ENCODE measurements at regions not wholly inside any gene's neighbourhood (a gene's known extent, or its start where the extent isn't known, plus 50 kb on each side); places are given as distances from the start of the nearest gene placed in this dataset.

- POLR2A ChIA-PET = no interaction called here
- BruUV-seq (replicated peaks) = no TSS peak
- intact Hi-C loops (cut with micrococcal nuclease) = no loop called here
These were observed 560.5 kb downstream of the MID1IP1 start for GRCh38 chrX:39361736-39362135.

GRCh38 chrX:39367416-39367815, 566.2 kb downstream of the MID1IP1 start:
- Histone ChIP-seq H3K9ac (ENCODE audit: low read length) (no peak overlapping the region), H3K27ac (ENCODE audit: low read depth, low read length) (no peak overlapping the region), H4K20me1 (ENCODE audit: insufficient read depth) (no peaks in the 10 kb centered on the region), H3K9me2 (ENCODE audit: insufficient read depth) (no peaks in the 10 kb centered on the region), H3K4me3 (replicated peaks in 1 of 2; ENCODE audit: low read depth in 1 of 2, low read length in 2 of 2) (no peak overlapping the region), H3K9me3 (ENCODE audit: control insufficient read depth in 1 of 2, insufficient read depth in 1 of 2, low read depth in 1 of 2, low read length in 2 of 2) (no peaks in the 10 kb centered on the region), H3K4me2 (ENCODE audit: low read length) (no peak overlapping the region), H2AFZ (ENCODE audit: low read depth, low read length, poor library complexity, severe bottlenecking) (no peak overlapping the region), H3K27me3 (ENCODE audit: insufficient read depth, low read length) (peaks cover 4% of the 10 kb centered on the region; the same call in 1 of the 2 replicates), H3K36me3 (ENCODE audit: control insufficient read depth in 1 of 2, insufficient read depth in 2 of 2, low read length in 2 of 2) (no peaks in the 10 kb centered on the region), H3K79me2 (ENCODE audit: insufficient read depth, low read length) (no peaks in the 10 kb centered on the region), H3K4me1 (ENCODE audit: control insufficient read depth in 1 of 2, insufficient read depth in 2 of 2, low read length in 2 of 2) (no peaks in the 10 kb centered on the region)
- RAD21 ChIA-PET (ENCODE audit: low non-redundant PET in 1 of 2, low total read pairs in 2 of 2, uncharacterized antibody in 2 of 2, unreplicated experiment in 2 of 2) = no interaction called here
- POLR2A ChIA-PET = no interaction called here
- intact Hi-C loops (cut with micrococcal nuclease) = no loop called here
- no TSS peak for BruUV-seq (replicated peaks)
- CTCF ChIA-PET = no interaction called here
- ATAC-seq (no peak), DNase-seq (ENCODE audit: low read depth, low spot score) (no peak)
- TF ChIP-seq ELF1 (IDR thresholded peaks at IDR 0.05; ENCODE audit: borderline replicate concordance, low read depth) = no peak
- no peak for TF ChIP-seq CBX3 (IDR thresholded peaks at IDR 0.05; ENCODE audit: low read depth)
- no peak for TF ChIP-seq JUND (IDR thresholded peaks at IDR 0.05)
- no peak for TF ChIP-seq ZBTB33 (IDR thresholded peaks at IDR 0.05; ENCODE audit: extremely low read depth, insufficient replicate concordance, low read length)
- no peak for TF ChIP-seq ZFX (IDR thresholded peaks at IDR 0.05)
- TF ChIP-seq RAD21 (IDR thresholded peaks at IDR 0.05; ENCODE audit: low read depth) = no peak
- TF ChIP-seq SRF (IDR thresholded peaks at IDR 0.05; ENCODE audit: low read depth) = no peak
- no peak for TF ChIP-seq ATF3 (IDR thresholded peaks at IDR 0.05)

More at GRCh38 chrX:39361736-39362135, 560.5 kb downstream of the MID1IP1 start:
- no peak for TF ChIP-seq SP1 (IDR thresholded peaks at IDR 0.05; ENCODE audit: low read depth)
- no peak for TF ChIP-seq POLR2AphosphoS5 (IDR thresholded peaks at IDR 0.05; ENCODE audit: low read depth, low read length)
- TF ChIP-seq ZNF274 (IDR thresholded peaks at IDR 0.05; ENCODE audit: low read depth, low read length) = no peak
- TF ChIP-seq ZBTB33 (IDR thresholded peaks at IDR 0.05; ENCODE audit: extremely low read depth, insufficient replicate concordance, low read length) = no peak
- no peak for TF ChIP-seq SIN3A (IDR thresholded peaks at IDR 0.05; ENCODE audit: low read depth)
- TF ChIP-seq YY1 (IDR thresholded peaks at IDR 0.05; ENCODE audit: extremely low read depth, insufficient replicate concordance, low read depth, low read length) = no peak
- no peak for TF ChIP-seq TCF7L2 (IDR thresholded peaks at IDR 0.05; ENCODE audit: borderline replicate concordance, extremely low read depth, insufficient read depth, insufficient read length)
- no peak for TF ChIP-seq FOSL1 (IDR thresholded peaks at IDR 0.05; ENCODE audit: low read depth)
- Histone ChIP-seq H3K79me2 (ENCODE audit: insufficient read depth, low read length) (no peaks in the 10 kb centered on the region), H4K20me1 (ENCODE audit: insufficient read depth) (no peaks in the 10 kb centered on the region), H3K9me3 (ENCODE audit: control insufficient read depth in 1 of 2, insufficient read depth in 1 of 2, low read depth in 1 of 2, low read length in 2 of 2) (no peaks in the 10 kb centered on the region), H2AFZ (ENCODE audit: low read depth, low read length, poor library complexity, severe bottlenecking) (no peak overlapping the region), H3K4me1 (ENCODE audit: control insufficient read depth in 1 of 2, insufficient read depth in 2 of 2, low read length in 2 of 2) (no peaks in the 10 kb centered on the region), H3K4me3 (replicated peaks in 1 of 2; ENCODE audit: low read depth in 1 of 2, low read length in 2 of 2) (no peak overlapping the region), H3K9me2 (ENCODE audit: insufficient read depth) (no peaks in the 10 kb centered on the region), H3K27ac (ENCODE audit: low read depth, low read length) (no peak overlapping the region), H3K9ac (ENCODE audit: low read length) (no peak overlapping the region), H3K27me3 (ENCODE audit: insufficient read depth, low read length) (peaks cover 4% of the 10 kb centered on the region; the same call in 1 of the 2 replicates), H3K36me3 (ENCODE audit: control insufficient read depth in 1 of 2, insufficient read depth in 2 of 2, low read length in 2 of 2) (no peaks in the 10 kb centered on the region), H3K4me2 (ENCODE audit: low read length) (no peak overlapping the region)
- RAD21 ChIA-PET (ENCODE audit: low non-redundant PET in 1 of 2, low total read pairs in 2 of 2, uncharacterized antibody in 2 of 2, unreplicated experiment in 2 of 2) = no interaction called here
- ATAC-seq (no peak), DNase-seq (ENCODE audit: low read depth, low spot score) (no peak)
- CTCF ChIA-PET = no interaction called here

All from HCT116 (cell line).